Chondrocyte (in vitro differentiated cells): ENCODE measurements at regions not wholly inside any gene's neighbourhood (a gene's known extent, or its start where the extent isn't known, plus 50 kb on each side); places are given as distances from the start of the nearest gene placed in this dataset.

Experiments used
- DNase-seq: peaks from one replicate; pipeline ENCODE4 v3.0.0; 2021; ENCODE audit warnings: mixed read lengths, low spot score
- H3K27ac Mint-ChIP-seq: one replicate; pipeline ENCODE4 v1.8.0; 2021; ENCODE audit warnings: mild to moderate bottlenecking, moderate library complexity, mixed read lengths; ENCODE audit not compliant: unreplicated experiment
- H3K27me3 Mint-ChIP-seq: 2 replicates; pipeline ENCODE4 v1.8.0; 2021; ENCODE audit warnings: low read depth, mixed read lengths
- H3K36me3 Mint-ChIP-seq: 2 replicates; pipeline ENCODE4 v1.8.0; 2021; ENCODE audit warnings: low read depth, mixed read lengths
- H3K4me1 Mint-ChIP-seq: 2 replicates; pipeline ENCODE4 v1.8.0; 2021; ENCODE audit warnings: low read depth, mild to moderate bottlenecking, mixed read lengths
- H3K4me3 Mint-ChIP-seq: one replicate; pipeline ENCODE4 v1.8.0; 2021; ENCODE audit warnings: mild to moderate bottlenecking, moderate library complexity, mixed read lengths; ENCODE audit not compliant: unreplicated experiment
- H3K9me3 Mint-ChIP-seq: 2 replicates; pipeline ENCODE4 v1.8.0; 2021; ENCODE audit warnings: low read depth, mixed read lengths
- CTCF ChIP-seq: fragments of 200-600 bp; sonication (generic); IDR thresholded peaks from 2 replicates; pipeline ENCODE4 v1.5.0; 2021; ENCODE audit warnings: antibody characterized with exemption, mild to moderate bottlenecking, moderate library complexity

- H3K4me1 Mint-ChIP-seq, result peaks cover 8% of the 10 kb centered on the region
- DNase-seq, result peak; percentile 81
- TF ChIP-seq CTCF, result no peak
- peaks cover 15% of the 10 kb centered on the region for H3K9me3 Mint-ChIP-seq
- H3K27me3 Mint-ChIP-seq, result peaks cover 15% of the 10 kb centered on the region
- H3K4me3 Mint-ChIP-seq, result no peak overlapping the region
- H3K27ac Mint-ChIP-seq, result no peak overlapping the region
- no peaks in the 10 kb centered on the region for H3K36me3 Mint-ChIP-seq
Observed at GRCh38 chr6:170101281-170102035, 189.4 kb downstream of the DLL1 start.

GRCh38 chr6:170100046-170100445 lies 190.8 kb downstream of the DLL1 start:
- no peaks in the 10 kb centered on the region for H3K36me3 Mint-ChIP-seq
- no peak overlapping the region for H3K4me3 Mint-ChIP-seq
- H3K4me1 Mint-ChIP-seq, result peaks cover 11% of the 10 kb centered on the region
- TF ChIP-seq CTCF, result no peak
- H3K27me3 Mint-ChIP-seq, result peaks cover 14% of the 10 kb centered on the region
- no peak overlapping the region for H3K27ac Mint-ChIP-seq
- H3K9me3 Mint-ChIP-seq, result peaks cover 10% of the 10 kb centered on the region
- peak; percentile 36 for DNase-seq

- no peak for TF ChIP-seq CTCF
- H3K9me3 Mint-ChIP-seq, result peaks cover 6% of the 10 kb centered on the region
- peaks cover 16% of the 10 kb centered on the region for H3K27me3 Mint-ChIP-seq
- H3K27ac Mint-ChIP-seq, result no peak overlapping the region
- peaks cover 11% of the 10 kb centered on the region for H3K4me1 Mint-ChIP-seq
- H3K36me3 Mint-ChIP-seq, result no peaks in the 10 kb centered on the region
- H3K4me3 Mint-ChIP-seq, result no peak overlapping the region
- peak; percentile 41 for DNase-seq
Observed at GRCh38 chr6:170099387-170099786, 191.5 kb downstream of the DLL1 start.

GRCh38 chr6:170098428-170099170 lies 192.3 kb downstream of the DLL1 start:
- no peak overlapping the region for H3K4me3 Mint-ChIP-seq
- no peaks in the 10 kb centered on the region for H3K36me3 Mint-ChIP-seq
- peaks cover 16% of the 10 kb centered on the region for H3K27me3 Mint-ChIP-seq
- no peak for TF ChIP-seq CTCF
- DNase-seq, result peak; percentile 86
- H3K27ac Mint-ChIP-seq, result no peak overlapping the region
- H3K9me3 Mint-ChIP-seq, result peaks cover 6% of the 10 kb centered on the region
- H3K4me1 Mint-ChIP-seq, result peaks cover 11% of the 10 kb centered on the region

GRCh38 chr6:170097505-170098427 lies 193.1 kb downstream of the DLL1 start:
- H3K27ac Mint-ChIP-seq, result no peak overlapping the region
- peaks cover 6% of the 10 kb centered on the region for H3K9me3 Mint-ChIP-seq
- no peak for TF ChIP-seq CTCF
- no peaks in the 10 kb centered on the region for H3K36me3 Mint-ChIP-seq
- H3K4me1 Mint-ChIP-seq, result peaks cover 11% of the 10 kb centered on the region
- peaks cover 20% of the 10 kb centered on the region for H3K27me3 Mint-ChIP-seq
- H3K4me3 Mint-ChIP-seq, result no peak overlapping the region
- peak; percentile 59 for DNase-seq
